ENCODE measurements at regions not wholly inside any gene's neighbourhood (a gene's known extent, or its start where the extent isn't known, plus 50 kb on each side); places are given as distances from the start of the nearest gene placed in this dataset.

DNA sequence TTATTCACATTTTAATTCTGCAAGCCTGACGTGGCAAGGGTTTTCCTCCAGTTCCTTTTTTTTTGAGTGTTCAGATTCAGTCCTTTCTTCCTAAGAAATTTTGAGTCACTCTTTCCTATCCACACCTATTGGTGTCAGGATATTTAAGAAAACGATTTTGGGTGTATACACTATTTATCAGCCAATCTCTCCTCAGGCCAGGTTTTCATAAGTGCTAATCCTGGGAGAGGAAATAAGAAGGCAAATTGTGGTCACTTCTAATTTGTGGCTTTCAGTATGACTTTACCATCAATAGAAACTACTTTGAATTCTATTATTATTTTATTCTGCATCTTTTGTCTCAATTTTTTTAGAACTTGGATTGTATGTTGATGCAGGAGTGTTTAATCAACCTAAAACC lies 174.4 kb downstream of the DSEL start:
- Histone ChIP-seq H3K36me3 (ENCODE audit: insufficient read depth, low read length) (no peaks in the 10 kb centered on the region), H3K27ac (ENCODE audit: low read depth, low read length, poor library complexity, severe bottlenecking) (no peak overlapping the region), H3K4me1 (ENCODE audit: insufficient read depth, low read length, severe bottlenecking) (no peaks in the 10 kb centered on the region), H2AFZ (ENCODE audit: low read length) (no peak overlapping the region), H3K9ac (ENCODE audit: low read length) (no peak overlapping the region), H3K9me3 (ENCODE audit: low read length) (no peaks in the 10 kb centered on the region), H3K79me2 (ENCODE audit: insufficient read depth, low read length) (no peaks in the 10 kb centered on the region), H3K4me2 (ENCODE audit: low read length) (no peak overlapping the region), H3K9me2 (ENCODE audit: low read depth, low read length) (no peaks in the 10 kb centered on the region), H4K20me1 (ENCODE audit: insufficient read depth, low read length) (no peaks in the 10 kb centered on the region), H3K27me3 (ENCODE audit: insufficient read depth, low read length) (no peaks in the 10 kb centered on the region), H3K4me3 (ENCODE audit: low read depth, low read length, poor library complexity, severe bottlenecking) (no peak overlapping the region), H3F3A (ENCODE audit: insufficient read depth, low read length) (no peaks in the 10 kb centered on the region)
- TF ChIP-seq EZH2 (IDR thresholded peaks at IDR 0.05; ENCODE audit: borderline replicate concordance, low read length): no peak
- TF ChIP-seq, protein P1, sequence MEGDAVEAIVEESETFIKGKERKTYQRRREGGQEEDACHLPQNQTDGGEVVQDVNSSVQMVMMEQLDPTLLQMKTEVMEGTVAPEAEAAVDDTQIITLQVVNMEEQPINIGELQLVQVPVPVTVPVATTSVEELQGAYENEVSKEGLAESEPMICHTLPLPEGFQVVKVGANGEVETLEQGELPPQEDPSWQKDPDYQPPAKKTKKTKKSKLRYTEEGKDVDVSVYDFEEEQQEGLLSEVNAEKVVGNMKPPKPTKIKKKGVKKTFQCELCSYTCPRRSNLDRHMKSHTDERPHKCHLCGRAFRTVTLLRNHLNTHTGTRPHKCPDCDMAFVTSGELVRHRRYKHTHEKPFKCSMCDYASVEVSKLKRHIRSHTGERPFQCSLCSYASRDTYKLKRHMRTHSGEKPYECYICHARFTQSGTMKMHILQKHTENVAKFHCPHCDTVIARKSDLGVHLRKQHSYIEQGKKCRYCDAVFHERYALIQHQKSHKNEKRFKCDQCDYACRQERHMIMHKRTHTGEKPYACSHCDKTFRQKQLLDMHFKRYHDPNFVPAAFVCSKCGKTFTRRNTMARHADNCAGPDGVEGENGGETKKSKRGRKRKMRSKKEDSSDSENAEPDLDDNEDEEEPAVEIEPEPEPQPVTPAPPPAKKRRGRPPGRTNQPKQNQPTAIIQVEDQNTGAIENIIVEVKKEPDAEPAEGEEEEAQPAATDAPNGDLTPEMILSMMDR (IDR thresholded peaks at IDR 0.05; ENCODE audit: low read length): no peak

DNA sequence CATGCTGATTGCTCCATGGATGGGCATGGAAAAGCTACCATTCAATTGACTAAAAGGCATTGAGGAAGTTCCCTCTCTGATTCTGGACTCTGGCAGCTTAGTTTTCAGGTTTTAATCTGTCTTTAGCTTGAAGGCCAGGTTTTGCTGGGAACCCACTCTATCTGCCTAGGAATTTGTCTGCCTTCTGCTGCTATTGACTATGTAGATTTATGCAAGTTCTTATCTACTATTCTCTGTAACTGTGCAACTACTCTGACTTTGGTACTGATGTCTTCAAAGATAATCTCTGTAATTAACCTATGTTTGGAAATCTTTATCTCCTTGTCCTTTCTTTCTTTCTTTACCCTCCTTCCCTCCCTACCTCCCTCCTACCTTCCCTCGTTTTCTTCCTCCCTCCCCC lies 178.8 kb downstream of the DSEL start:
- Histone ChIP-seq H3K4me1 (ENCODE audit: insufficient read depth, low read length, severe bottlenecking) (no peaks in the 10 kb centered on the region), H3K36me3 (ENCODE audit: insufficient read depth, low read length) (no peaks in the 10 kb centered on the region), H3K27me3 (ENCODE audit: insufficient read depth, low read length) (no peaks in the 10 kb centered on the region), H2AFZ (ENCODE audit: low read length) (no peak overlapping the region), H3K4me2 (ENCODE audit: low read length) (no peak overlapping the region), H4K20me1 (ENCODE audit: insufficient read depth, low read length) (no peaks in the 10 kb centered on the region), H3K9me3 (ENCODE audit: low read length) (no peaks in the 10 kb centered on the region), H3F3A (ENCODE audit: insufficient read depth, low read length) (no peaks in the 10 kb centered on the region), H3K9me2 (ENCODE audit: low read depth, low read length) (no peaks in the 10 kb centered on the region), H3K4me3 (ENCODE audit: low read depth, low read length, poor library complexity, severe bottlenecking) (no peak overlapping the region), H3K79me2 (ENCODE audit: insufficient read depth, low read length) (no peaks in the 10 kb centered on the region), H3K9ac (ENCODE audit: low read length) (no peak overlapping the region), H3K27ac (ENCODE audit: low read depth, low read length, poor library complexity, severe bottlenecking) (no peak overlapping the region)
- no peak for TF ChIP-seq EZH2 (IDR thresholded peaks at IDR 0.05; ENCODE audit: borderline replicate concordance, low read length)
- TF ChIP-seq, protein P1 (IDR thresholded peaks at IDR 0.05; ENCODE audit: low read length): no peak

DNA sequence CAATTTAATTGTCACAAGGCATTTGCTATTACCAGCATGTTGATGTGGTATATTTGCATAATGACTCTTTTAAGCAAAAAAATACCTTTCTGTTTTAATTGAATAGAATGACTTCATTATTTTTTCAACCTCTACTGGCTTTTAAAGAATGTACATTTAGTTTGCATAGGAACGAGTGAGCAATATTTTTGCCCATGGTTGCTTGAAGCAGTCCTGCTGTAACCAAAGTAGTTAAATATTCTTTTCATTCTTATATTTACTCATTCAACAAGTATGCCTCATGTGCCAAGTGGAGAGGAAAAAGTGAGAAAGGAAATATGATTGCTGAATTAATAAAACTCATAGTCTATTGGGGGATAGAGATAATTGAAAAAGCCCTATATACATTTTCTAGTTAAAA lies 184.7 kb downstream of the DSEL start:
- Histone ChIP-seq H3F3A (ENCODE audit: insufficient read depth, low read length) (no peaks in the 10 kb centered on the region), H3K4me1 (ENCODE audit: insufficient read depth, low read length, severe bottlenecking) (no peaks in the 10 kb centered on the region), H3K36me3 (ENCODE audit: insufficient read depth, low read length) (no peaks in the 10 kb centered on the region), H3K4me3 (ENCODE audit: low read depth, low read length, poor library complexity, severe bottlenecking) (no peak overlapping the region), H3K79me2 (ENCODE audit: insufficient read depth, low read length) (no peaks in the 10 kb centered on the region), H3K9me2 (ENCODE audit: low read depth, low read length) (no peaks in the 10 kb centered on the region), H2AFZ (ENCODE audit: low read length) (no peak overlapping the region), H3K9ac (ENCODE audit: low read length) (no peak overlapping the region), H3K27me3 (ENCODE audit: insufficient read depth, low read length) (no peaks in the 10 kb centered on the region), H3K4me2 (ENCODE audit: low read length) (no peak overlapping the region), H3K9me3 (ENCODE audit: low read length) (no peaks in the 10 kb centered on the region), H3K27ac (ENCODE audit: low read depth, low read length, poor library complexity, severe bottlenecking) (no peak overlapping the region), H4K20me1 (ENCODE audit: insufficient read depth, low read length) (no peaks in the 10 kb centered on the region)
- TF ChIP-seq EZH2 (IDR thresholded peaks at IDR 0.05; ENCODE audit: borderline replicate concordance, low read length): no peak
- TF ChIP-seq, protein P1 (IDR thresholded peaks at IDR 0.05; ENCODE audit: low read length): no peak
